ENCODE measurements at regions not wholly inside any gene's neighbourhood (a gene's known extent, or its start where the extent isn't known, plus 50 kb on each side); places are given as distances from the start of the nearest gene placed in this dataset.
"Not testable (repeated sequence)": the region's sequence is repeated elsewhere in the genome, so short reads cannot be mapped to it uniquely, and the experiment has no call there.

DNA sequence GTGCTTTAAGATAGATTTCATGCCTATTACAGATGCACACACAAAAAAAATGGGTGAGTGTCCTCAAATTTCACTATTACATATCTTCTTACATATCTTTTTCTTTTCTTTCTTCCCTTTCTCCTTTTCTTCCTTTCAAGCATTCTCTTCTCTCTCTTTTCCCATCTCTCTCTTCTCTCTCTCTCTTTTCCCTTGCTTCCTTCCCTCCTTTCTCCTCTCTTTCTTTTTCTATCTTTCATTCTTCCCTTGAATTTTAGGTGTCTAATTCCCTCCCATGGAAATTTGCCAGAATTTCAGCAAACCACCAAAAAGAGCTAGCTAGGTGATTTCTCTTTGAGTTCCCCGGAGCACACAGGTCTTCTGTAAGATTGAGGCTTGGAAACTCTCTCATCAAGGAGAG is 395.3 kb upstream of the RUNX1 start:
- no peaks in the 10 kb centered on the region for H3K27me3 ChIP-seq (replicated peaks; ENCODE audit: control insufficient read depth, insufficient read depth, low read length)
- no peaks in the 10 kb centered on the region for H3K9me3 ChIP-seq (ENCODE audit: control insufficient read depth, low read length)
- H3K36me3 ChIP-seq (ENCODE audit: control insufficient read depth, insufficient read depth, low read length, severe bottlenecking), result no peaks in the 10 kb centered on the region
- no peak overlapping the region for H3K4me3 ChIP-seq (ENCODE audit: low read length)
- DNase-seq (ENCODE audit: low read depth), result no peak
- no peak overlapping the region for H3K9ac ChIP-seq (ENCODE audit: low read length)
- peaks cover 9% of the 10 kb centered on the region for H3K4me1 ChIP-seq (ENCODE audit: control insufficient read depth, insufficient read depth, low read length)

- no peak for DNase-seq (ENCODE audit: low read depth)
- H3K9me3 ChIP-seq (ENCODE audit: control insufficient read depth, low read length), result no peaks in the 10 kb centered on the region
- no peaks in the 10 kb centered on the region for H3K36me3 ChIP-seq (ENCODE audit: control insufficient read depth, insufficient read depth, low read length, severe bottlenecking)
- no peaks in the 10 kb centered on the region for H3K27me3 ChIP-seq (replicated peaks; ENCODE audit: control insufficient read depth, insufficient read depth, low read length)
- H3K9ac ChIP-seq (ENCODE audit: low read length), result no peak overlapping the region
- no peak overlapping the region for H3K4me3 ChIP-seq (ENCODE audit: low read length)
- H3K4me1 ChIP-seq (ENCODE audit: control insufficient read depth, insufficient read depth, low read length), result peaks cover 3% of the 10 kb centered on the region
Observed at GRCh38 chr21:35441868-35442582, 392.9 kb upstream of the RUNX1 start.

DNA sequence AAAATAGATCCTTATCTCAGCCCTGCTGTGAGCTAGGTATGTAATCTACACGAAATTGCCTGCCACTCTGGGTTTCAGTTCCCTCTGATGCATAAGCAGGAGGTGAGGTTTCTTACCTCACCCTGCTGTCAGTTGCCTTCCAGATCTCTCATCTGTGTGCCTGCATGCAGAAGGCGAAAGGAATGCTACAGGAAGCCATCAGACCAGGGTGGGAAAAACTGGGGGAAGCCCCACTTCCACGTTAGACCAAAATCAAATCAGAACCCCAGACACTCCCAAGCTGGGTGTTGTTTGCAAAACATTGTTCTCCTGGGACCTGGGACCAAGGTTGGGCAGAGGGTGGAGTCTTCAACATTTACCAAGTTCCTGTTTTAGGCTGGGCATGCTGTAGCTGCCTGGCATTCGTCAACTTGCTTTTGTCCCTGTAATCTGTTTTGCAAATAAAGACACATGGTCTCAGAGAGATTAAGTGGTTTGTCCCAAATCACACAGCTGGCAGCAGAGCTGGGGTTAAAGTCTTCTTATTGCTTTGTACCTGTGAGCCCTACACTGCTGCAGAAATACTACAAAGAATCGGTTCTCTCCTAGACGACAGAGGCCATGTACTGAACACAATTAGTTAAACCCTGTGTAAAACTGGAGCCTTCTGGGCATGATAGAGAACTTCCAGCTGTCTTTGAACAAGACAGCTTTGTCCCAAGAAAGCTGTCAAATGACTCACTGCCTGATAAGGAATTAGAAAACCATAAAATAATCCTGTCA is 389.7 kb upstream of the RUNX1 start:
- no peaks in the 10 kb centered on the region for H3K27me3 ChIP-seq (replicated peaks; ENCODE audit: control insufficient read depth, insufficient read depth, low read length)
- H3K4me1 ChIP-seq (ENCODE audit: control insufficient read depth, insufficient read depth, low read length), result peaks cover 3% of the 10 kb centered on the region
- no peak for DNase-seq (ENCODE audit: low read depth)
- H3K9ac ChIP-seq (ENCODE audit: low read length), result no peak overlapping the region
- H3K36me3 ChIP-seq (ENCODE audit: control insufficient read depth, insufficient read depth, low read length, severe bottlenecking), result no peaks in the 10 kb centered on the region
- peaks cover 4% of the 10 kb centered on the region for H3K9me3 ChIP-seq (ENCODE audit: control insufficient read depth, low read length)
- H3K4me3 ChIP-seq (ENCODE audit: low read length), result no peak overlapping the region

DNA sequence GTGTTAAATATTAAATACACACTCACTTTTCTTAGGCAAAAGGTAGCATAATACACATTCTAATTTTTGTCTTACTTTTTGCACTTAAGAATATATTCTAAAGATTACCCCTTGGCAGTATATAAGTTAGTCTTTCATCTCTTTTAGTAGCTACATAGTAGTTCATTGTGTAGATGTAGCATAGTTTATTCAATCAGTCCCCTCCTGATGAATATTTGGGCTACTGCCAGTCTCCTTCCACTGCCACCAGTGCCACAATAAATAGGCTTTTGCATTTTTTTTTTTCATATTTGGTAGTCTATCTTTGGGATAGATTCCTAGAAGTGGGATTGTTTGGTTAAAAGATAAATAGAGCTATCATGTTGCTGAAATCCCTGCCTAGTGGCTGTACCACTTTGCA is 388.8 kb upstream of the RUNX1 start:
- no peak for DNase-seq (ENCODE audit: low read depth)
- H3K9ac ChIP-seq (ENCODE audit: low read length), result no peak overlapping the region
- H3K27me3 ChIP-seq (replicated peaks; ENCODE audit: control insufficient read depth, insufficient read depth, low read length), result no peaks in the 10 kb centered on the region
- no peaks in the 10 kb centered on the region for H3K36me3 ChIP-seq (ENCODE audit: control insufficient read depth, insufficient read depth, low read length, severe bottlenecking)
- H3K4me3 ChIP-seq (ENCODE audit: low read length), result no peak overlapping the region
- peaks cover 3% of the 10 kb centered on the region for H3K4me1 ChIP-seq (ENCODE audit: control insufficient read depth, insufficient read depth, low read length)
- H3K9me3 ChIP-seq (ENCODE audit: control insufficient read depth, low read length), result peaks cover 12% of the 10 kb centered on the region

GRCh38 chr21:35436899-35437298 is 387.8 kb upstream of the RUNX1 start:
- Histone ChIP-seq H3K9me3 (ENCODE audit: control insufficient read depth, low read length) (peaks cover 22% of the 10 kb centered on the region), H3K4me1 (ENCODE audit: control insufficient read depth, insufficient read depth, low read length) (peaks cover 3% of the 10 kb centered on the region)
- no peak for DNase-seq (ENCODE audit: low read depth)

DNA sequence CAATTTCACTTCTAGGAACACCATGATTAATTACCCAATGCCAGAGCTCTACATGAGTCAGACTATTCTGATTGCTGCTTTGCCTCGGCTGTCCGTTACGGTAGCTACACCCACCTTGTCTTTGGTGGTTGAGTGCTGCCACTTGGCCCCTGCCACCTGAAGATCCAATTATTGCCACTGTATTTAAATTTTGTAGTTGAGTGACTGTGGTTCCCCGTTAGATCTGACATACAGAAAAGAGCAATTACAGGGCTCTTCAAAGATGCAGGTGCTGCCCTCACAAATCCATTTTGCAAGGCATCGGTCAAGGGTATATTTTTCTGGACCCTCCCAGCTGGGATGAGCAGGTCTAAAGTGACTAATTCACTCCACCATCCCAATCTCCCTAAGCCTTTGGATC is 383.5 kb upstream of the RUNX1 start:
- H3K36me3 ChIP-seq (ENCODE audit: control insufficient read depth, insufficient read depth, low read length, severe bottlenecking); H3K27me3 ChIP-seq (replicated peaks; ENCODE audit: control insufficient read depth, insufficient read depth, low read length); H3K4me3 ChIP-seq (ENCODE audit: low read length); DNase-seq (ENCODE audit: low read depth); H3K9ac ChIP-seq (ENCODE audit: low read length): not testable (repeated sequence)
- peaks cover 22% of the 10 kb centered on the region for H3K4me1 ChIP-seq (ENCODE audit: control insufficient read depth, insufficient read depth, low read length)
- H3K9me3 ChIP-seq (ENCODE audit: control insufficient read depth, low read length), result peaks cover 28% of the 10 kb centered on the region

More at GRCh38 chr21:35436899-35437298, 387.8 kb upstream of the RUNX1 start:
- Histone ChIP-seq H3K27me3 (replicated peaks; ENCODE audit: control insufficient read depth, insufficient read depth, low read length) (no peaks in the 10 kb centered on the region), H3K4me3 (ENCODE audit: low read length) (no peak overlapping the region), H3K9ac (ENCODE audit: low read length) (no peak overlapping the region), H3K36me3 (ENCODE audit: control insufficient read depth, insufficient read depth, low read length, severe bottlenecking) (no peaks in the 10 kb centered on the region)

- Histone ChIP-seq H3K4me3 (ENCODE audit: low read length) (no peak overlapping the region), H3K27me3 (replicated peaks; ENCODE audit: control insufficient read depth, insufficient read depth, low read length) (no peaks in the 10 kb centered on the region), H3K4me1 (ENCODE audit: control insufficient read depth, insufficient read depth, low read length) (peaks cover 27% of the 10 kb centered on the region), H3K9ac (ENCODE audit: low read length) (no peak overlapping the region), H3K36me3 (ENCODE audit: control insufficient read depth, insufficient read depth, low read length, severe bottlenecking) (no peaks in the 10 kb centered on the region), H3K9me3 (ENCODE audit: control insufficient read depth, low read length) (peaks cover 28% of the 10 kb centered on the region)
- DNase-seq (ENCODE audit: low read depth), result no peak
Observed at GRCh38 chr21:35430260-35430659, 381.2 kb upstream of the RUNX1 start.

GRCh38 chr21:35428937-35429336 is 379.8 kb upstream of the RUNX1 start:
- H3K27me3 ChIP-seq (replicated peaks; ENCODE audit: control insufficient read depth, insufficient read depth, low read length), result no peaks in the 10 kb centered on the region
- no peak for DNase-seq (ENCODE audit: low read depth)

DNA sequence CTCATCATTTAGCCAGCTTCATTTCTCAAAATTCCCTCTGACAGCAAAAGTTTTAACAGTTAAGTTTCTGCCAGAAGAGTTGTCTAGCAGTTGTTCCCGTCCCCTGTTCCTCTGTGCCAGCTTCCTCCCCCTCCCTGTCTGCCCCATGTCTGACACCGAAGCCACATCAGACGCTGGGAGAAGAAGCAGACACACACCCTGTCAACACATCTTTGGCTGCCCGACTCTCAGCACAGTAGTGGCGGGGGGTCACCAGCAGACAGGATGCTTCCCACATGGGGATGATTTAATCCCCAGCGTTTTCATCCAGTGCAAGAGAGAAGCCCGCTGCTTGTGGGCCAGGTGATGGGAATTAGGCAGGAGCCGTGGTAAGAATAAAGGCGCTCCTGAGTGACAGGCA is 379.4 kb upstream of the RUNX1 start:
- Histone ChIP-seq H3K4me3 (ENCODE audit: low read length) (peak overlapping the region; percentile 62), H3K9me3 (ENCODE audit: control insufficient read depth, low read length) (peaks cover 22% of the 10 kb centered on the region), H3K4me1 (ENCODE audit: control insufficient read depth, insufficient read depth, low read length) (peaks cover 37% of the 10 kb centered on the region), H3K9ac (ENCODE audit: low read length) (peak overlapping the region; percentile 84), H3K27me3 (replicated peaks; ENCODE audit: control insufficient read depth, insufficient read depth, low read length) (no peaks in the 10 kb centered on the region), H3K36me3 (ENCODE audit: control insufficient read depth, insufficient read depth, low read length, severe bottlenecking) (no peaks in the 10 kb centered on the region)
- DNase-seq (ENCODE audit: low read depth), result no peak

More at GRCh38 chr21:35428937-35429336, 379.8 kb upstream of the RUNX1 start:
- Histone ChIP-seq H3K9me3 (ENCODE audit: control insufficient read depth, low read length) (peaks cover 24% of the 10 kb centered on the region), H3K4me1 (ENCODE audit: control insufficient read depth, insufficient read depth, low read length) (peaks cover 33% of the 10 kb centered on the region), H3K9ac (ENCODE audit: low read length) (peak overlapping the region; percentile 84), H3K4me3 (ENCODE audit: low read length) (peak overlapping the region; percentile 62), H3K36me3 (ENCODE audit: control insufficient read depth, insufficient read depth, low read length, severe bottlenecking) (no peaks in the 10 kb centered on the region)

DNA sequence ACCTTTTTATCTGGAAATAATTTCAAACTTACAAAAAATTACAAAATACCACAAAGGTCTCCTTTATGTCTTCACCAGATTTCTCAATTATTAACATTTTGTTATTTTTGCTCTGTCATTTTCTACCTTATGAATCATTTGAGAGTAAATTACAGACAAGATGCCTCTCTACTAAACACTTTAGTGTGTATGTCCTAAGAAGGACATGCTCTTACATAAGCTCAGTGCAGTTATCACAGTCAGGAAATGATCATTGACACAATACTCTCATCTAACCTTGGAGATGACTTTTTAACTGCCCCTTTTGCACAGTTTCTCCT is 378.9 kb upstream of the RUNX1 start:
- H3K27me3 ChIP-seq (replicated peaks; ENCODE audit: control insufficient read depth, insufficient read depth, low read length), result no peaks in the 10 kb centered on the region
- peaks cover 41% of the 10 kb centered on the region for H3K4me1 ChIP-seq (ENCODE audit: control insufficient read depth, insufficient read depth, low read length)
- H3K9ac ChIP-seq (ENCODE audit: low read length), result peak overlapping the region; percentile 84
- peak overlapping the region; percentile 62 for H3K4me3 ChIP-seq (ENCODE audit: low read length)
- peaks cover 17% of the 10 kb centered on the region for H3K9me3 ChIP-seq (ENCODE audit: control insufficient read depth, low read length)
- H3K36me3 ChIP-seq (ENCODE audit: control insufficient read depth, insufficient read depth, low read length, severe bottlenecking), result no peaks in the 10 kb centered on the region
- no peak for DNase-seq (ENCODE audit: low read depth)

GRCh38 chr21:35427320-35428000 is 378.4 kb upstream of the RUNX1 start:
- no peak for DNase-seq (ENCODE audit: low read depth)
- Histone ChIP-seq H3K9me3 (ENCODE audit: control insufficient read depth, low read length) (peaks cover 14% of the 10 kb centered on the region), H3K4me1 (ENCODE audit: control insufficient read depth, insufficient read depth, low read length) (peaks cover 41% of the 10 kb centered on the region), H3K9ac (ENCODE audit: low read length) (peak overlapping the region; percentile 55), H3K27me3 (replicated peaks; ENCODE audit: control insufficient read depth, insufficient read depth, low read length) (no peaks in the 10 kb centered on the region), H3K4me3 (ENCODE audit: low read length) (no peak overlapping the region), H3K36me3 (ENCODE audit: control insufficient read depth, insufficient read depth, low read length, severe bottlenecking) (no peaks in the 10 kb centered on the region)
